RWPE2 (cell line): ENCODE measurements at regions not wholly inside any gene's neighbourhood (a gene's known extent, or its start where the extent isn't known, plus 50 kb on each side); places are given as distances from the start of the nearest gene placed in this dataset.

Experiments
- ATAC-seq: fragments of 200-7000 bp; cut with Tn5 transposase; 3 replicates; pipeline ENCODE4 v1.9.1; 2021; ENCODE audit warnings: low read depth
- DNase-seq: peaks from one replicate; pipeline ENCODE4 v3.0.0-alpha.2; 2020; ENCODE audit warnings: low spot score
- H3K27ac ChIP-seq: fragments of 450-650 bp; 2 replicates; pipeline ENCODE4 v1.5.1; 2017; ENCODE audit warnings: mild to moderate bottlenecking; ENCODE audit not compliant: poor library complexity, severe bottlenecking
- H3K27me3 ChIP-seq: fragments of 250-450 bp; sonication (Bioruptor Pico); 2 replicates; pipeline ENCODE4 v1.5.1; 2021; ENCODE audit warnings: mild to moderate bottlenecking, moderate library complexity; ENCODE audit not compliant: insufficient read depth, poor library complexity, severe bottlenecking
- H3K36me3 ChIP-seq: fragments of 250-450 bp; sonication (Bioruptor Pico); 2 replicates; pipeline ENCODE4 v1.5.1; 2020; ENCODE audit warnings: low read depth, mild to moderate bottlenecking, moderate library complexity
- H3K4me1 ChIP-seq: fragments of 250-450 bp; sonication (Bioruptor Pico); 2 replicates; pipeline ENCODE4 v1.5.1; 2021; ENCODE audit warnings: mild to moderate bottlenecking, moderate library complexity; ENCODE audit not compliant: insufficient read depth, poor library complexity, severe bottlenecking
- H3K4me3 ChIP-seq: fragments of 250-450 bp; sonication (Bioruptor Pico); 2 replicates; pipeline ENCODE4 v1.5.1; 2021; ENCODE audit warnings: mild to moderate bottlenecking, moderate library complexity; ENCODE audit not compliant: severe bottlenecking
- H3K9me3 ChIP-seq: fragments of 250-450 bp; sonication (Bioruptor Pico); 2 replicates; pipeline ENCODE4 v1.5.1; 2021; ENCODE audit warnings: mild to moderate bottlenecking, moderate library complexity; ENCODE audit not compliant: severe bottlenecking
- CTCF ChIP-seq: fragments of 450-650 bp; IDR thresholded peaks from one replicate; pipeline ENCODE4 v1.5.1; 2017; ENCODE audit warnings: mild to moderate bottlenecking, moderate library complexity; ENCODE audit not compliant: poor library complexity, severe bottlenecking

GRCh38 chr2:188833331-188833730, 140.8 kb upstream of the COL3A1 start:
- no peak overlapping the region for H3K27ac ChIP-seq
- DNase-seq (no peak), ATAC-seq (no peak)
- H3K4me1 ChIP-seq, result no peaks in the 10 kb centered on the region
- H3K27me3 ChIP-seq, result no peaks in the 10 kb centered on the region
- no peak overlapping the region for H3K4me3 ChIP-seq
- H3K9me3 ChIP-seq, result no peaks in the 10 kb centered on the region
- TF ChIP-seq CTCF, result no peak
- no peaks in the 10 kb centered on the region for H3K36me3 ChIP-seq

- no peak for ATAC-seq
- Histone ChIP-seq H3K27me3 (no peaks in the 10 kb centered on the region), H3K27ac (no peak overlapping the region), H3K4me3 (no peak overlapping the region), H3K9me3 (no peaks in the 10 kb centered on the region), H3K36me3 (no peaks in the 10 kb centered on the region), H3K4me1 (no peaks in the 10 kb centered on the region)
- no peak for TF ChIP-seq CTCF
- no peak for DNase-seq
Observed at GRCh38 chr2:188833799-188834198, 140.4 kb upstream of the COL3A1 start.

- no peak for TF ChIP-seq CTCF
- DNase-seq, result no peak
- H3K27me3 ChIP-seq, result no peaks in the 10 kb centered on the region
- H3K27ac ChIP-seq, result no peak overlapping the region
- H3K4me1 ChIP-seq, result no peaks in the 10 kb centered on the region
- no peak for ATAC-seq
- no peak overlapping the region for H3K4me3 ChIP-seq
- H3K36me3 ChIP-seq, result no peaks in the 10 kb centered on the region
- no peaks in the 10 kb centered on the region for H3K9me3 ChIP-seq
Observed at GRCh38 chr2:188835006-188835405, 139.2 kb upstream of the COL3A1 start.

- H3K36me3 ChIP-seq, result no peaks in the 10 kb centered on the region
- TF ChIP-seq CTCF, result no peak
- H3K9me3 ChIP-seq, result no peaks in the 10 kb centered on the region
- H3K4me3 ChIP-seq, result no peak overlapping the region
- H3K27me3 ChIP-seq, result no peaks in the 10 kb centered on the region
- DNase-seq (no peak), ATAC-seq (no peak)
- H3K4me1 ChIP-seq, result no peaks in the 10 kb centered on the region
- H3K27ac ChIP-seq, result no peak overlapping the region
Observed at GRCh38 chr2:188835821-188836220, 138.4 kb upstream of the COL3A1 start.

GRCh38 chr2:188845692-188846091, 128.5 kb upstream of the COL3A1 start:
- no peak overlapping the region for H3K4me3 ChIP-seq
- H3K36me3 ChIP-seq, result no peaks in the 10 kb centered on the region
- no peaks in the 10 kb centered on the region for H3K9me3 ChIP-seq
- ATAC-seq (no peak), DNase-seq (no peak)
- no peak for TF ChIP-seq CTCF
- no peaks in the 10 kb centered on the region for H3K4me1 ChIP-seq
- H3K27ac ChIP-seq, result no peak overlapping the region
- H3K27me3 ChIP-seq, result no peaks in the 10 kb centered on the region
